T47D (cell line): ENCODE measurements at regions not wholly inside any gene's neighbourhood (a gene's known extent, or its start where the extent isn't known, plus 50 kb on each side); places are given as distances from the start of the nearest gene placed in this dataset.
"Not testable (repeated sequence)": the region's sequence is repeated elsewhere in the genome, so short reads cannot be mapped to it uniquely, and the experiment has no call there.

Experiments
- DNase-seq, 2 experiments: peaks; one replicate each; pipeline versions ENCODE4 v3.0.0 to v3.0.0-alpha.2; 2011 to 2012; ENCODE audit warnings: low read depth in 1 of 2, low spot score in 1 of 2
- JUND ChIP-seq: IDR thresholded peaks from 2 replicates; pipeline ENCODE4 v1.6.1; 2012; ENCODE audit warnings: low read depth
- in situ Hi-C: cut with HindIII; loops from 2 replicates; pipeline ENCODE4 v1.10.0; 2016; ENCODE audit warnings: low sequenced_read_pairs, low pct_unique_long_range_greater_than_20kb

- in situ Hi-C loops, result no loop called here
- no peak for DNase-seq
- no peak for TF ChIP-seq JUND
Measured at GRCh38 chr2:207437136-207437523, 92.6 kb upstream of the CREB1 start.

GRCh38 chr2:207437524-207438143 is 92.1 kb upstream of the CREB1 start:
- peak in 1 of 2 experiments; percentile 28 for DNase-seq
- in situ Hi-C loops, result no loop called here
- no peak for TF ChIP-seq JUND

- DNase-seq, result no peak
- no peak for TF ChIP-seq JUND
- in situ Hi-C loops, result no loop called here
Measured at GRCh38 chr2:207438414-207439126, 91.2 kb upstream of the CREB1 start.

- in situ Hi-C loops, DNase-seq: not testable (repeated sequence)
Measured at GRCh38 chr2:207439881-207440280, 89.9 kb upstream of the CREB1 start.

GRCh38 chr2:207444756-207445155 is 85.0 kb upstream of the CREB1 start:
- in situ Hi-C loops, result no loop called here
- DNase-seq, result no peak
- no peak for TF ChIP-seq JUND

- in situ Hi-C loops, result no loop called here
- no peak for DNase-seq
- TF ChIP-seq JUND, result no peak
Measured at GRCh38 chr2:207446653-207447052, 83.1 kb upstream of the CREB1 start.

GRCh38 chr2:207448006-207448405 is 81.8 kb upstream of the CREB1 start:
- in situ Hi-C loops, result no loop called here
- no peak for TF ChIP-seq JUND
- no peak for DNase-seq

- in situ Hi-C loops, result no loop called here
- no peak for TF ChIP-seq JUND
- no peak for DNase-seq
Measured at GRCh38 chr2:207449642-207450165, 80.1 kb upstream of the CREB1 start.

GRCh38 chr2:207450186-207450585 is 79.6 kb upstream of the CREB1 start:
- in situ Hi-C loops, result no loop called here
- no peak for DNase-seq
- TF ChIP-seq JUND, result no peak

- DNase-seq, result peak in 1 of 2 experiments; percentile 7
- in situ Hi-C loops, result no loop called here
- TF ChIP-seq JUND, result no peak
Measured at GRCh38 chr2:207458582-207458981, 71.2 kb upstream of the CREB1 start.

- no peak for TF ChIP-seq JUND
- in situ Hi-C loops, result no loop called here
- no peak for DNase-seq
Measured at GRCh38 chr2:207459990-207460757, 69.6 kb upstream of the CREB1 start.

- in situ Hi-C loops, result no loop called here
- no peak for DNase-seq
- TF ChIP-seq JUND, result no peak
Measured at GRCh38 chr2:207463433-207463832, 66.3 kb upstream of the CREB1 start.

- in situ Hi-C loops, result no loop called here
- no peak for TF ChIP-seq JUND
- DNase-seq, result no peak
Measured at GRCh38 chr2:207464007-207464406, 65.8 kb upstream of the CREB1 start.
